ENCODE measurements at regions not wholly inside any gene's neighbourhood (a gene's known extent, or its start where the extent isn't known, plus 50 kb on each side); places are given as distances from the start of the nearest gene placed in this dataset.

DNA sequence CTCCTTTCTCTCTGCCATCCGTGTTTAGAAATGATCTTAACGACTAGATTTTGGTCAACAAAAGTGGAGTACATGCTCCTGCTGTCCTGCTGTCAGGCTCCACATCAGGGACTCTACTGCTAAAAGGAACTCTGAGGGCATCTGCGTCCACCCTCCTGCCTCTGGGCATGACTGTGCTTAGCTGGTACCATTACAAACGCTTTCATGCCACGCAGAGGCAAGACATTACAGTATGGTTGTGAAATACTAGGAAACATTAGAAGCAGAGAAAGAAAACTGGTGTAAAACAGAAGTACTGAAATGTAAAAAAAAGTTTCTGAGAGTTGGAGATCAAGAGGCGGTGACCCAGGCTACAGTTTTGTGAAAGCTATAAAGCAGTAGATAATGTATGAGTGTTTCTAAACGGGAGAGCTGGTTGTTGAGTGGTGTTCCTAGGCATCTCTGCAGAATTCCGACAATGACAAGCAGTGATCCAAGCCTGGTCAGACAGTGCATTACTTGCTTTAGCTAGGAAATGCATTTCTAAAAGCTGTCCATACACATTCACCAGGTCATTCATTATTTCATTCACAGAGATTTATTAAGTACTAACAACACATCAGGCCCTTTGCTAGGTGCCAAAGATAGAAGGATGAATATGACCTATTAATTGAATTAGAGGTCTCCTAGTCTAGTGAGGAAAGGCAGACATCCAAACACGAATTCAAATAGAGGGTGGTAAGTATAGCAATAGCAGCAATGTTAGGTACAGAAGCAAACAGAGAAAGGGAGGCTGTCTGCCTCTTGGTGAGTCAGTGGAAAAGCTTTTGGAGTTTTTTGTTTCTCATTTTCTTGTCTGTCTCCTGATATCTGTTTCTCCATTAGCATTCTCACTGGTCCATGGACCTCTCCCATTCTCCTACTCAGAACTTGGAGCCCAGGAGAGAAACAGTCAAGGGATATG lies 401.9 kb downstream of the LMO4 start:
- Mint-ChIP-seq H3K27me3 (ENCODE audit: low read depth) (no peaks in the 10 kb centered on the region), H3K9me3 (no peaks in the 10 kb centered on the region), H3K36me3 (ENCODE audit: low read depth) (no peaks in the 10 kb centered on the region), H3K4me3 (no peak overlapping the region), H3K4me1 (no peaks in the 10 kb centered on the region), H3K27ac (no peak overlapping the region)
- TF ChIP-seq, protein P1, sequence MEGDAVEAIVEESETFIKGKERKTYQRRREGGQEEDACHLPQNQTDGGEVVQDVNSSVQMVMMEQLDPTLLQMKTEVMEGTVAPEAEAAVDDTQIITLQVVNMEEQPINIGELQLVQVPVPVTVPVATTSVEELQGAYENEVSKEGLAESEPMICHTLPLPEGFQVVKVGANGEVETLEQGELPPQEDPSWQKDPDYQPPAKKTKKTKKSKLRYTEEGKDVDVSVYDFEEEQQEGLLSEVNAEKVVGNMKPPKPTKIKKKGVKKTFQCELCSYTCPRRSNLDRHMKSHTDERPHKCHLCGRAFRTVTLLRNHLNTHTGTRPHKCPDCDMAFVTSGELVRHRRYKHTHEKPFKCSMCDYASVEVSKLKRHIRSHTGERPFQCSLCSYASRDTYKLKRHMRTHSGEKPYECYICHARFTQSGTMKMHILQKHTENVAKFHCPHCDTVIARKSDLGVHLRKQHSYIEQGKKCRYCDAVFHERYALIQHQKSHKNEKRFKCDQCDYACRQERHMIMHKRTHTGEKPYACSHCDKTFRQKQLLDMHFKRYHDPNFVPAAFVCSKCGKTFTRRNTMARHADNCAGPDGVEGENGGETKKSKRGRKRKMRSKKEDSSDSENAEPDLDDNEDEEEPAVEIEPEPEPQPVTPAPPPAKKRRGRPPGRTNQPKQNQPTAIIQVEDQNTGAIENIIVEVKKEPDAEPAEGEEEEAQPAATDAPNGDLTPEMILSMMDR (IDR thresholded peaks at IDR 0.05; ENCODE audit: unreplicated experiment in 3 of 3): no peak

DNA sequence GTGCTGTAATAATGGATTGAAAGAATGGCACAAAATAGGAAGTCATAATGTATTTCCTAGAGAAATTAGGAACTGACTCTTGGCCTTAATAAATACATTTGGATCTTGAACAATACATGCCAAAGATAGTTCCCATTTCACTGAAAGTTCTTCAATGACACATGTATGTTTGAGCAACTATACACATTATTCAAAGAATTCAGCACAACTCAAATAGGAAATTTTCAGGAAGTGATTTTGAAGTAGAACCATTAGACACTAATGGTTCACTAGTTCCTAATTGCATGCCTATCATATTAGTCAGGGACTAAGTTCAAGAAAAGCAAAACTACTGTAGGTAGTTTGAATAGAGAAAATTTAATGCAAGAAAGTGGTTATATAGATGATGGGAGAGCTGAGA lies 404.7 kb downstream of the LMO4 start:
- Mint-ChIP-seq H3K27ac (no peak overlapping the region), H3K27me3 (ENCODE audit: low read depth) (no peaks in the 10 kb centered on the region), H3K36me3 (ENCODE audit: low read depth) (no peaks in the 10 kb centered on the region), H3K4me3 (no peak overlapping the region), H3K9me3 (no peaks in the 10 kb centered on the region), H3K4me1 (no peaks in the 10 kb centered on the region)
- TF ChIP-seq, protein P1 (IDR thresholded peaks at IDR 0.05; ENCODE audit: unreplicated experiment in 3 of 3): no peak

DNA sequence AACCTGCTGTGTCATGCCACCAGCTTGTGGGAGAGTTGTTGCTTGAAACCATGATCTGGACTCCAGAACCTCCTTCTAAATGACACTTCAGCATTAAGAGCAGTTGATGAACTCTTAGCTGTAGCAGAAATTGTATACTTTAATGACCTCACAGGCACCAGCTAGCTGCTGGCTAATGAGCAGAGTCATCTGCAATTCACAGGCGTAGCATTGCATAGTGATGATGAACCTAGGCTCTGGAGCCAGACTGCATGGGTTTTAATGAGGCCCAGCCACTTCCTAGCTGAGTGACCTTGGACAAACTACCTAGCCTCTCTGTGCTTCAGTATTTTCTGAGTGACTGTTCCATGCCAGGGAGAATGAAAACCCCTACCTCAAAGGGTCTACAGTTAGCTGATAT lies 407.1 kb downstream of the LMO4 start:
- Mint-ChIP-seq H3K27ac (no peak overlapping the region), H3K9me3 (no peaks in the 10 kb centered on the region), H3K4me3 (no peak overlapping the region), H3K36me3 (ENCODE audit: low read depth) (no peaks in the 10 kb centered on the region), H3K27me3 (ENCODE audit: low read depth) (no peaks in the 10 kb centered on the region), H3K4me1 (no peaks in the 10 kb centered on the region)
- TF ChIP-seq, protein P1 (IDR thresholded peaks at IDR 0.05; ENCODE audit: unreplicated experiment in 3 of 3): no peak

DNA sequence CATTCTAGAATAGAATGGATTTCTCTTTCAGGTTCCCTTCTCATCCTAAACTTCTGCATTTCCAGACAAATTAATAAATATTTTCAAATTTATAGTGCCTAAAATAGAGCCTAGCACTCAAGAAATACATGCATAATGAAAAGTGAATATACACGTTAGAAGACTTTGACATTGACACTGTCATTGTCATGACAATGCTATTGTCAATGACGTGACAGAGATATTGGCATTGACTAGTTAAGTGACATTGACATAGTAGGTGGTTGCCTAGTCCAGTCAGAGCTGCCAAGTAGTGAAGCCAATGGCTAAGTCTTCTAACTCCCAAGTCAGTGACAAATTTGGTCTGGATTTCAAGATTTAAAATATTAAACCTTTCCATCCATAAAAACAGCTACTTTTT lies 410.5 kb downstream of the LMO4 start:
- peaks cover 6% of the 10 kb centered on the region for H3K4me1 Mint-ChIP-seq
- H3K27ac Mint-ChIP-seq: no peak overlapping the region
- no peaks in the 10 kb centered on the region for H3K36me3 Mint-ChIP-seq (ENCODE audit: low read depth)
- H3K4me3 Mint-ChIP-seq: no peak overlapping the region
- H3K9me3 Mint-ChIP-seq: no peaks in the 10 kb centered on the region
- TF ChIP-seq, protein P1 (IDR thresholded peaks at IDR 0.05; ENCODE audit: unreplicated experiment in 3 of 3): no peak
- no peaks in the 10 kb centered on the region for H3K27me3 Mint-ChIP-seq (ENCODE audit: low read depth)

DNA sequence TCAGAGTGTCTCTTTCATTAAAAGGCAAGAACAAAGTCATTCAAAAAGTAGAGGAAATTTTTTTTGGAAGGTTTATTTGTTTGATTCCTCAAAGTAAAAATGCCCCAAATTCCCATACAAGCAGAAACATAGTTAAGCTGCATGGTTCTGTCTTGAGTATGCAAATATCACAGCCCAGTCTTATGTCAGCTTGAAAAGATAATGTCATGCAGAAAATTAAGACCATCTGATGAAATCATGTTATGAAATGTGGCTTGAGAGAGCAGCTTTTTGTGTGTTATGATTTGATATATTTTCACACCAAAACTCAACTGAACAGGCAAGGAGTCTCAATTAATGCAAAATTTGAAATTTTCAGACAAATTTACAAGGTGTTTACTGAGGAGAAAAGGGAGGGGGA lies 411.0 kb downstream of the LMO4 start:
- Mint-ChIP-seq H3K36me3 (ENCODE audit: low read depth) (no peaks in the 10 kb centered on the region), H3K27me3 (ENCODE audit: low read depth) (no peaks in the 10 kb centered on the region), H3K9me3 (no peaks in the 10 kb centered on the region), H3K27ac (no peak overlapping the region), H3K4me1 (peaks cover 6% of the 10 kb centered on the region), H3K4me3 (no peak overlapping the region)
- TF ChIP-seq, protein P1 (IDR thresholded peaks at IDR 0.05; ENCODE audit: unreplicated experiment in 3 of 3): no peak

DNA sequence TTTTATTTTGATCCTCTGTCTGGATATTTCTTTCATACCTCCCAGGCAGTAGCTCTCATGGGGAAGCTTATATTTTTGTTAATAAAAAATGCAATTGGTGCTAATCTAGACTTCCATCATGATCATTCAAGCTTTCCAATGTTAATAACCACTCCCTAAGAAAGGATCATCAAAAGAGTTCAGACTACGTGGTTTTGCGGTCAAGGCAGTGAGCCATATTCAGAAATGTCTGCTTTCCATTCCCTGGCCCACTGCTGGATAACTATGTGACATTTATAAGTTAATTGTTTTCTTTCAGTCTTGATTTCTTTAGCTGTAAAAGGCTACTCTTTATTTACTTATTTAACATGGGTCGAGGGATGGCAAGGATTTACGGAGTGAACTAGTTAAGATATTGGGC lies 414.6 kb downstream of the LMO4 start:
- Mint-ChIP-seq H3K4me1 (peaks cover 6% of the 10 kb centered on the region), H3K9me3 (no peaks in the 10 kb centered on the region), H3K4me3 (no peak overlapping the region), H3K36me3 (ENCODE audit: low read depth) (no peaks in the 10 kb centered on the region), H3K27me3 (ENCODE audit: low read depth) (no peaks in the 10 kb centered on the region), H3K27ac (no peak overlapping the region)
- TF ChIP-seq, protein P1 (IDR thresholded peaks at IDR 0.05; ENCODE audit: unreplicated experiment in 3 of 3): no peak

Measured in nephron (organoid).